HCT116 (cell line): ENCODE measurements at regions not wholly inside any gene's neighbourhood (a gene's known extent, or its start where the extent isn't known, plus 50 kb on each side); places are given as distances from the start of the nearest gene placed in this dataset.

Source experiments
- ATAC-seq: fragments of 200-7000 bp; cut with Tn5 transposase; 2 replicates; pipeline ENCODE4 v1.9.1; 2020; ENCODE audit warnings: mild to moderate bottlenecking, moderate library complexity
- BruUV-seq: library from RNA; stranded (reverse); fragments of 400-500 nt; replicated peaks from 2 replicates; lab custom pipeline; 2021; lab: Mats Ljungman, UMichigan
- CTCF ChIA-PET: fragments of 300-600 bp; sonication (Branson Sonifier 250); formaldehyde crosslinking; loops from one replicate; lab custom pipeline; 2021; ENCODE audit warnings: antibody characterized with exemption; lab: Charles Lee
- POLR2A ChIA-PET: fragments of 300-600, 350-600 bp; sonication (Branson Sonifier 250); formaldehyde crosslinking; loops from one replicate; lab custom pipeline; 2021; ENCODE audit warnings: antibody characterized with exemption; lab: Charles Lee
- RAD21 ChIA-PET, 2 experiments: fragments of 300-600 bp; sonication (Branson Sonifier 250); formaldehyde crosslinking; loops; one replicate each; lab custom pipeline; 2023; ENCODE audit warnings: low total read pairs in 2 of 2; ENCODE audit not compliant: uncharacterized antibody in 2 of 2, unreplicated experiment in 2 of 2, low non-redundant PET in 1 of 2; lab: Charles Lee
- DNase-seq: peaks from one replicate; pipeline ENCODE4 v3.0.0-alpha.2; 2010; ENCODE audit warnings: low read depth, low spot score
- H2AFZ ChIP-seq: fragments of 200-600 bp; shearing (Covaris generic), sonication (generic); 2 replicates; pipeline ENCODE4 v1.6.1; 2017; ENCODE audit warnings: low read depth, mixed run types, mixed read lengths, antibody characterized with exemption, low read length; ENCODE audit not compliant: poor library complexity, severe bottlenecking
- H3K27ac ChIP-seq: 2 replicates; pipeline ENCODE4 v1.5.1; 2012; ENCODE audit warnings: low read depth, low read length
- H3K27me3 ChIP-seq: fragments of 200-600 bp; sonication (generic); 2 replicates; pipeline ENCODE4 v1.6.1; 2016; ENCODE audit warnings: mixed run types, low read length, mixed read lengths; ENCODE audit not compliant: insufficient read depth
- H3K36me3 ChIP-seq, 2 experiments: fragments of 200-500 bp in 1 of 2; fragments of 200-600 bp in 1 of 2; sonication (Bioruptor generic) in 1 of 2; sonication (generic) in 1 of 2; 2 replicates each; pipeline versions ENCODE4 v1.5.1 to v1.6.1; 2014 to 2016; ENCODE audit warnings: low read length in 2 of 2, inconsistent platforms in 1 of 2, mixed read lengths in 1 of 2, mixed run types in 1 of 2; ENCODE audit not compliant: insufficient read depth in 2 of 2, control insufficient read depth in 1 of 2
- H3K4me1 ChIP-seq, 2 experiments: fragments of 200-600 bp in 1 of 2; sonication (generic) in 1 of 2; 2 replicates each; pipeline versions ENCODE4 v1.5.1 to v1.6.1; 2012 to 2017; ENCODE audit warnings: low read length in 2 of 2, inconsistent platforms in 1 of 2, mild to moderate bottlenecking in 1 of 2, mixed read lengths in 1 of 2, mixed run types in 1 of 2, moderate library complexity in 1 of 2; ENCODE audit not compliant: insufficient read depth in 2 of 2, control insufficient read depth in 1 of 2
- H3K4me2 ChIP-seq: fragments of 200-600 bp; sonication (generic); 2 replicates; pipeline ENCODE4 v1.6.1; 2017; ENCODE audit warnings: mixed run types, low read length, mixed read lengths
- H3K4me3 ChIP-seq, 2 experiments: fragments of 200-600 bp in 1 of 2; sonication (generic) in 1 of 2; replicated peaks in 1 of 2; 2 replicates each; pipeline ENCODE4 v1.5.1; 2011 to 2016; ENCODE audit warnings: low read length in 2 of 2, control low read depth in 1 of 2, low read depth in 1 of 2, mild to moderate bottlenecking in 1 of 2, mixed read lengths in 1 of 2, mixed run types in 1 of 2
- H3K79me2 ChIP-seq: fragments of 200-600 bp; sonication (generic); 2 replicates; pipeline ENCODE4 v1.6.1; 2017; ENCODE audit warnings: mild to moderate bottlenecking, mixed run types, low read length, moderate library complexity, mixed read lengths; ENCODE audit not compliant: insufficient read depth
- H3K9ac ChIP-seq: fragments of 200-600 bp; sonication (generic); 2 replicates; pipeline ENCODE4 v1.6.1; 2016; ENCODE audit warnings: low read length, mixed read lengths
- H3K9me2 ChIP-seq: fragments of 200-600 bp; sonication (generic), shearing (Covaris generic); 2 replicates; pipeline ENCODE4 v1.6.1; 2017; ENCODE audit warnings: mixed run types, mild to moderate bottlenecking, moderate library complexity; ENCODE audit not compliant: insufficient read depth
- H3K9me3 ChIP-seq, 2 experiments: fragments of 200-500 bp in 1 of 2; fragments of 200-600 bp in 1 of 2; sonication (Bioruptor generic) in 1 of 2; sonication (generic) in 1 of 2; 2 replicates each; pipeline ENCODE4 v1.6.1; 2014 to 2017; ENCODE audit warnings: low read length in 2 of 2, mixed read lengths in 2 of 2, inconsistent platforms in 1 of 2, low read depth in 1 of 2, mild to moderate bottlenecking in 1 of 2, mixed run types in 1 of 2, moderate library complexity in 1 of 2; ENCODE audit not compliant: control insufficient read depth in 1 of 2, insufficient read depth in 1 of 2
- H4K20me1 ChIP-seq: fragments of 200-600 bp; sonication (generic), shearing (Covaris generic); 2 replicates; pipeline ENCODE4 v1.6.1; 2017; ENCODE audit warnings: mixed run types, mild to moderate bottlenecking, moderate library complexity; ENCODE audit not compliant: insufficient read depth
- CBX3 ChIP-seq: IDR thresholded peaks from 2 replicates; pipeline ENCODE4 v1.6.1; 2012; ENCODE audit warnings: low read depth
- CEBPB ChIP-seq: IDR thresholded peaks from 2 replicates; pipeline ENCODE4 v1.6.1; 2012; ENCODE audit warnings: low read depth
- EGR1 ChIP-seq: IDR thresholded peaks from 2 replicates; pipeline ENCODE4 v1.6.1; 2012; ENCODE audit warnings: low read depth
- ELF1 ChIP-seq: IDR thresholded peaks from 2 replicates; pipeline ENCODE4 v1.6.1; 2012; ENCODE audit warnings: low read depth, borderline replicate concordance
- EZH2 ChIP-seq: fragments of 200-600 bp; sonication (generic); IDR thresholded peaks from 2 replicates; pipeline ENCODE4 v1.6.1; 2017; ENCODE audit warnings: antibody characterized with exemption, mixed run types
- EZH2phosphoT487 ChIP-seq: fragments of 200-600 bp; IDR thresholded peaks from 2 replicates; pipeline ENCODE4 v1.6.1; 2018; ENCODE audit warnings: antibody characterized with exemption, borderline replicate concordance
- POLR2AphosphoS5 ChIP-seq: IDR thresholded peaks from 2 replicates; pipeline ENCODE4 v1.6.1; 2011; ENCODE audit warnings: mild to moderate bottlenecking, low read depth, low read length, moderate library complexity
- ZNF274 ChIP-seq: fragments of 200-500 bp; sonication (Bioruptor generic); IDR thresholded peaks from 2 replicates; pipeline ENCODE4 v1.6.1; 2014; ENCODE audit warnings: mild to moderate bottlenecking, low read depth, low read length, inconsistent platforms
- intact Hi-C: fragments of 100-400 bp; cut with micrococcal nuclease; formaldehyde crosslinking; loops from 2 replicates; pipeline ENCODE4 v1.10.0; 2022
- TF ChIP-seq, protein P1 (sequence below): IDR thresholded peaks from 2 replicates; pipeline ENCODE4 v1.6.1; 2011; ENCODE audit warnings: mild to moderate bottlenecking, low read length, moderate library complexity; ENCODE audit not compliant: insufficient replicate concordance; ENCODE audit errors: extremely low read depth
- TF ChIP-seq, protein P2 (sequence below): IDR thresholded peaks from 2 replicates; pipeline ENCODE4 v1.6.1; 2012
- TF ChIP-seq, protein P3 (sequence below), 3 experiments: fragments of 200-600 bp in 1 of 3; sonication (generic) in 1 of 3; IDR thresholded peaks in 2 of 3; conservative IDR thresholded peaks in 1 of 3; 2 replicates each; pipeline ENCODE4 v1.5.1; 2012 to 2017; ENCODE audit warnings: low read depth in 2 of 3, low read length in 2 of 3, antibody characterized with exemption in 1 of 3, borderline replicate concordance in 1 of 3, control low read depth in 1 of 3, mild to moderate bottlenecking in 1 of 3, mixed read lengths in 1 of 3, mixed run types in 1 of 3, moderate library complexity in 1 of 3; ENCODE audit not compliant: insufficient read depth in 1 of 3
- TF ChIP-seq, protein P4 (sequence below): IDR thresholded peaks from 2 replicates; pipeline ENCODE4 v1.6.1; 2012; ENCODE audit warnings: low read depth

DNA sequence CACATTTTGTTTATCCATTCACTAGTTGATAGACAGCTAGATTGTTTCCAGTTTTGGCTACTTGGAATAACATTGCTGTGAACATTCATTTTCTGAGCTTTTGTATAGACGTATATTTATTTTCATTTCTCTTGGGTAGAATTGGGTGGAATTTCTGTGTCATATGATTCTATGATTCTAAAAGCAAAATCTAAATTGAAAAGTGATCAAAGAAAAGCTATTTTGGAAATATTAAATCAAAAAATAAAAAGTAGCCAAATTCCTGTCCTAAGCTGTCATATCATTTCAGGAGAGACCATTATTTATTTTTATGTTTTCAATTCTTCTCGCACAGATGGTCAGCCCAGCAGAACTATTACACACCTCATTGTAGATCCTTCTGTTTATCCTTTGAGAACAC is 229.2 kb downstream of the COL12A1 start (continued):
- TF ChIP-seq, protein P1, sequence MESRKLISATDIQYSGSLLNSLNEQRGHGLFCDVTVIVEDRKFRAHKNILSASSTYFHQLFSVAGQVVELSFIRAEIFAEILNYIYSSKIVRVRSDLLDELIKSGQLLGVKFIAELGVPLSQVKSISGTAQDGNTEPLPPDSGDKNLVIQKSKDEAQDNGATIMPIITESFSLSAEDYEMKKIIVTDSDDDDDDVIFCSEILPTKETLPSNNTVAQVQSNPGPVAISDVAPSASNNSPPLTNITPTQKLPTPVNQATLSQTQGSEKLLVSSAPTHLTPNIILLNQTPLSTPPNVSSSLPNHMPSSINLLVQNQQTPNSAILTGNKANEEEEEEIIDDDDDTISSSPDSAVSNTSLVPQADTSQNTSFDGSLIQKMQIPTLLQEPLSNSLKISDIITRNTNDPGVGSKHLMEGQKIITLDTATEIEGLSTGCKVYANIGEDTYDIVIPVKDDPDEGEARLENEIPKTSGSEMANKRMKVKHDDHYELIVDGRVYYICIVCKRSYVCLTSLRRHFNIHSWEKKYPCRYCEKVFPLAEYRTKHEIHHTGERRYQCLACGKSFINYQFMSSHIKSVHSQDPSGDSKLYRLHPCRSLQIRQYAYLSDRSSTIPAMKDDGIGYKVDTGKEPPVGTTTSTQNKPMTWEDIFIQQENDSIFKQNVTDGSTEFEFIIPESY, result no peak
- TF ChIP-seq, protein P2, sequence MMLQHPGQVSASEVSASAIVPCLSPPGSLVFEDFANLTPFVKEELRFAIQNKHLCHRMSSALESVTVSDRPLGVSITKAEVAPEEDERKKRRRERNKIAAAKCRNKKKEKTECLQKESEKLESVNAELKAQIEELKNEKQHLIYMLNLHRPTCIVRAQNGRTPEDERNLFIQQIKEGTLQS, result no peak
- TF ChIP-seq ZNF274 (no peak), ELF1 (no peak), CBX3 (no peak)
- TF ChIP-seq, protein P3, sequence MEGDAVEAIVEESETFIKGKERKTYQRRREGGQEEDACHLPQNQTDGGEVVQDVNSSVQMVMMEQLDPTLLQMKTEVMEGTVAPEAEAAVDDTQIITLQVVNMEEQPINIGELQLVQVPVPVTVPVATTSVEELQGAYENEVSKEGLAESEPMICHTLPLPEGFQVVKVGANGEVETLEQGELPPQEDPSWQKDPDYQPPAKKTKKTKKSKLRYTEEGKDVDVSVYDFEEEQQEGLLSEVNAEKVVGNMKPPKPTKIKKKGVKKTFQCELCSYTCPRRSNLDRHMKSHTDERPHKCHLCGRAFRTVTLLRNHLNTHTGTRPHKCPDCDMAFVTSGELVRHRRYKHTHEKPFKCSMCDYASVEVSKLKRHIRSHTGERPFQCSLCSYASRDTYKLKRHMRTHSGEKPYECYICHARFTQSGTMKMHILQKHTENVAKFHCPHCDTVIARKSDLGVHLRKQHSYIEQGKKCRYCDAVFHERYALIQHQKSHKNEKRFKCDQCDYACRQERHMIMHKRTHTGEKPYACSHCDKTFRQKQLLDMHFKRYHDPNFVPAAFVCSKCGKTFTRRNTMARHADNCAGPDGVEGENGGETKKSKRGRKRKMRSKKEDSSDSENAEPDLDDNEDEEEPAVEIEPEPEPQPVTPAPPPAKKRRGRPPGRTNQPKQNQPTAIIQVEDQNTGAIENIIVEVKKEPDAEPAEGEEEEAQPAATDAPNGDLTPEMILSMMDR (IDR thresholded peaks at IDR 0.05 in 2 of 3, conservative IDR thresholded peaks at IDR 0.05 in 1 of 3; ENCODE audit: borderline replicate concordance in 1 of 3, insufficient read depth in 1 of 3, low read depth in 2 of 3, low read length in 2 of 3), result no peak
- TF ChIP-seq, all 23 proteins: peak for 0

DNA sequence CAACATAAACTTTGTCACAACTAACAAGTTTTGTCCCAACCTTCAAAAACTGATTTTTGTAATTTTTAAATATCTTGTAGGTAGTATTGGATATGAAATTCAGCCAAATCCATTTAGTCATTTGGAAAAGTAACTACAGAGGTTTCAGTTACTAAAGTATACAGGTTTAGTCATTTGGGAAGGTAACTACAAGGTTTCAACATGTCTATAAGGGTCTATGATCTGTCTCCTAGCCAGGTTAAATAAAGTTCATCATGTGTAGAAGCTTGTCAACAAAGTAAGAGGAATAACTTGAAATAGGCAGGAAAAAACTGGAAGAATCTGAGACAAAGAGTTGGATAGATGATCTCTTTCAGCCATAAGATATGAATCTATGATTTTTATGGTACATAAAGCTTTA is 229.8 kb downstream of the COL12A1 start:
- DNase-seq (no peak), ATAC-seq (no peak)
- Histone ChIP-seq H3K27ac (no peak overlapping the region), H4K20me1 (no peaks in the 10 kb centered on the region), H3K9me2 (no peaks in the 10 kb centered on the region), H3K9me3 (no peaks in the 10 kb centered on the region), H3K4me1 (no peaks in the 10 kb centered on the region), H3K27me3 (no peaks in the 10 kb centered on the region), H3K4me2 (no peak overlapping the region), H3K4me3 (no peak overlapping the region), H3K9ac (no peak overlapping the region), H3K79me2 (no peaks in the 10 kb centered on the region), H3K36me3 (no peaks in the 10 kb centered on the region), H2AFZ (no peak overlapping the region)
- intact Hi-C loops, result no loop called here
- RAD21 ChIA-PET, result no interaction called here
- CTCF ChIA-PET, result no interaction called here
- no TSS peak for BruUV-seq
- POLR2A ChIA-PET, result no interaction called here
- no peak for TF ChIP-seq EGR1
- TF ChIP-seq, protein P3 (IDR thresholded peaks at IDR 0.05 in 2 of 3, conservative IDR thresholded peaks at IDR 0.05 in 1 of 3; ENCODE audit: borderline replicate concordance in 1 of 3, insufficient read depth in 1 of 3, low read depth in 2 of 3, low read length in 2 of 3), result no peak
- TF ChIP-seq POLR2AphosphoS5, result no peak
- TF ChIP-seq EZH2phosphoT487, result no peak
- TF ChIP-seq, protein P4, sequence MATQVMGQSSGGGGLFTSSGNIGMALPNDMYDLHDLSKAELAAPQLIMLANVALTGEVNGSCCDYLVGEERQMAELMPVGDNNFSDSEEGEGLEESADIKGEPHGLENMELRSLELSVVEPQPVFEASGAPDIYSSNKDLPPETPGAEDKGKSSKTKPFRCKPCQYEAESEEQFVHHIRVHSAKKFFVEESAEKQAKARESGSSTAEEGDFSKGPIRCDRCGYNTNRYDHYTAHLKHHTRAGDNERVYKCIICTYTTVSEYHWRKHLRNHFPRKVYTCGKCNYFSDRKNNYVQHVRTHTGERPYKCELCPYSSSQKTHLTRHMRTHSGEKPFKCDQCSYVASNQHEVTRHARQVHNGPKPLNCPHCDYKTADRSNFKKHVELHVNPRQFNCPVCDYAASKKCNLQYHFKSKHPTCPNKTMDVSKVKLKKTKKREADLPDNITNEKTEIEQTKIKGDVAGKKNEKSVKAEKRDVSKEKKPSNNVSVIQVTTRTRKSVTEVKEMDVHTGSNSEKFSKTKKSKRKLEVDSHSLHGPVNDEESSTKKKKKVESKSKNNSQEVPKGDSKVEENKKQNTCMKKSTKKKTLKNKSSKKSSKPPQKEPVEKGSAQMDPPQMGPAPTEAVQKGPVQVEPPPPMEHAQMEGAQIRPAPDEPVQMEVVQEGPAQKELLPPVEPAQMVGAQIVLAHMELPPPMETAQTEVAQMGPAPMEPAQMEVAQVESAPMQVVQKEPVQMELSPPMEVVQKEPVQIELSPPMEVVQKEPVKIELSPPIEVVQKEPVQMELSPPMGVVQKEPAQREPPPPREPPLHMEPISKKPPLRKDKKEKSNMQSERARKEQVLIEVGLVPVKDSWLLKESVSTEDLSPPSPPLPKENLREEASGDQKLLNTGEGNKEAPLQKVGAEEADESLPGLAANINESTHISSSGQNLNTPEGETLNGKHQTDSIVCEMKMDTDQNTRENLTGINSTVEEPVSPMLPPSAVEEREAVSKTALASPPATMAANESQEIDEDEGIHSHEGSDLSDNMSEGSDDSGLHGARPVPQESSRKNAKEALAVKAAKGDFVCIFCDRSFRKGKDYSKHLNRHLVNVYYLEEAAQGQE, result no peak
- TF ChIP-seq EZH2, result no peak
- TF ChIP-seq CEBPB, result no peak
